WTC11 (cell line): ENCODE measurements at regions not wholly inside any gene's neighbourhood (a gene's known extent, or its start where the extent isn't known, plus 50 kb on each side); places are given as distances from the start of the nearest gene placed in this dataset.

Experiments
- ATAC-seq: fragments of 200-7000 bp; cut with Tn5 transposase; 2 replicates; pipeline ENCODE4 v1.10.0; 2021; ENCODE audit warnings: mild to moderate bottlenecking, moderate library complexity
- CTCF ChIA-PET: fragments of 300-600 bp; sonication (Branson Sonifier 250); formaldehyde crosslinking; loops from one replicate; lab custom pipeline; 2021; ENCODE audit warnings: antibody characterized with exemption; lab: Charles Lee
- POLR2A ChIA-PET: fragments of 350-600 bp; sonication (Branson Sonifier 250); formaldehyde crosslinking; loops from one replicate; lab custom pipeline; 2021; ENCODE audit warnings: antibody characterized with exemption; lab: Charles Lee
- DNase-seq: peaks from one replicate; pipeline ENCODE4 v3.0.0; 2021; ENCODE audit warnings: low spot score
- H3K27ac Mint-ChIP-seq: 2 replicates; pipeline ENCODE4 v1.8.0; 2021; ENCODE audit warnings: mixed read lengths
- H3K27me3 Mint-ChIP-seq: 2 replicates; pipeline ENCODE4 v1.8.0; 2021; ENCODE audit warnings: low read depth, mild to moderate bottlenecking, moderate library complexity, mixed read lengths
- H3K36me3 Mint-ChIP-seq: 2 replicates; pipeline ENCODE4 v1.8.0; 2021; ENCODE audit warnings: mixed read lengths
- H3K4me1 Mint-ChIP-seq: 2 replicates; pipeline ENCODE4 v1.8.0; 2022; ENCODE audit warnings: mixed read lengths
- H3K4me3 Mint-ChIP-seq: 2 replicates; pipeline ENCODE4 v1.8.0; 2021; ENCODE audit warnings: mild to moderate bottlenecking, moderate library complexity, mixed read lengths
- H3K9me3 Mint-ChIP-seq: 2 replicates; pipeline ENCODE4 v1.8.0; 2021; ENCODE audit warnings: mixed read lengths
- CBFB ChIP-seq: sonication (generic); formaldehyde crosslinking; IDR thresholded peaks from 2 replicates; pipeline ENCODE4 v1.8.1; 2022; ENCODE audit warnings: mild to moderate bottlenecking, low read depth, missing genetic modification reagents
- CREM ChIP-seq: sonication (generic); formaldehyde crosslinking; IDR thresholded peaks from 2 replicates; pipeline ENCODE4 v1.8.1; 2022; ENCODE audit warnings: mild to moderate bottlenecking, missing genetic modification reagents, moderate library complexity
- ELF4 ChIP-seq: sonication (generic); formaldehyde crosslinking; IDR thresholded peaks from 2 replicates; pipeline ENCODE4 v1.8.1; 2022; ENCODE audit warnings: low read depth, mild to moderate bottlenecking, moderate library complexity, missing genetic modification reagents
- HMGXB4 ChIP-seq: sonication (generic); formaldehyde crosslinking; IDR thresholded peaks from 2 replicates; pipeline ENCODE4 v1.8.1; 2023; ENCODE audit warnings: mild to moderate bottlenecking, moderate library complexity, missing genetic modification reagents
- JUN ChIP-seq: sonication (generic); formaldehyde crosslinking; IDR thresholded peaks from 2 replicates; pipeline ENCODE4 v1.8.0; 2023; ENCODE audit warnings: mild to moderate bottlenecking, missing genetic modification reagents
- MXD4 ChIP-seq: fragments of 250-450 bp; sonication (Bioruptor Pico); IDR thresholded peaks from 2 replicates; pipeline ENCODE4 v1.8.0; 2021; ENCODE audit warnings: mild to moderate bottlenecking, moderate library complexity, borderline replicate concordance
- OVOL2 ChIP-seq: fragments of 250-450 bp; sonication (Bioruptor Pico); IDR thresholded peaks from 2 replicates; pipeline ENCODE4 v1.9.0; 2021; ENCODE audit warnings: mild to moderate bottlenecking, borderline replicate concordance
- TEAD1 ChIP-seq: sonication (generic); formaldehyde crosslinking; IDR thresholded peaks from 2 replicates; pipeline ENCODE4 v1.8.0; 2022; ENCODE audit warnings: mild to moderate bottlenecking, missing genetic modification reagents
- USF2 ChIP-seq: sonication (generic); formaldehyde crosslinking; IDR thresholded peaks from 2 replicates; pipeline ENCODE4 v1.8.1; 2023; ENCODE audit warnings: mild to moderate bottlenecking, missing genetic modification reagents, moderate library complexity
- ZNF281 ChIP-seq: sonication (generic); formaldehyde crosslinking; IDR thresholded peaks from 2 replicates; pipeline ENCODE4 v1.8.0; 2023; ENCODE audit warnings: mild to moderate bottlenecking, missing genetic modification reagents
- ZNF416 ChIP-seq: fragments of 250-450 bp; sonication (Bioruptor Pico); IDR thresholded peaks from 2 replicates; pipeline ENCODE4 v1.9.0; 2021; ENCODE audit warnings: mild to moderate bottlenecking, inconsistent platforms
- ZSCAN18 ChIP-seq: fragments of 250-450 bp; sonication (Bioruptor Pico); IDR thresholded peaks from 2 replicates; pipeline ENCODE4 v2.1.2; 2022; ENCODE audit warnings: mild to moderate bottlenecking, moderate library complexity
- TF ChIP-seq, protein P1 (sequence below): fragments of 250-450 bp; sonication (Bioruptor Pico); IDR thresholded peaks from 2 replicates; pipeline ENCODE4 v1.9.0; 2021; ENCODE audit warnings: mild to moderate bottlenecking
- TF ChIP-seq, protein P2 (sequence below): sonication (generic); formaldehyde crosslinking; IDR thresholded peaks from 2 replicates; pipeline ENCODE4 v1.8.1; 2022; ENCODE audit warnings: mild to moderate bottlenecking, moderate library complexity, missing genetic modification reagents

DNA sequence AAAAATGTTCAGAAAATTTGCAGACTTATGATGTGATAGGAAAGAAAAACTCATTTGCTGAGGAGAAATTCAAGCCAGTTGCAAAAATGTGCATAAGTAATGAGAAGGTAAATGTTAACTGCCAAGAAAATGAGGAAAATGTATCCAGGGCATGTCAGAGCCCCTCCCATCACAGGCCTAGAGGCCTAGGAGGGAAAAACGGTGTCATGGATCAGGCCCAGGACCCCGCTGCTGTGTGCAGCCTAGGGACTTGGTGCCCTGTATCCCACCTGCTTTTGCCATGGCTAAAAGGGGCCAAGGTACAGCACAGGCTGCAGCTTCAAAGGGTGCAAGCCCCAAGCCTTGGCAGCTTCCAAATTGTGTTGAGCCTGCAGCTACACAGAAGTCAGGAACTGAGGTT, 214.0 kb upstream of the ADGRL4 start (continued):
- TF ChIP-seq CBFB (CRISPR knock-in tag) (no peak), TEAD1 (CRISPR knock-in tag) (no peak), USF2 (CRISPR knock-in tag) (no peak), ZNF416 (CRISPR knock-in tag) (no peak)
- TF ChIP-seq, protein P1, sequence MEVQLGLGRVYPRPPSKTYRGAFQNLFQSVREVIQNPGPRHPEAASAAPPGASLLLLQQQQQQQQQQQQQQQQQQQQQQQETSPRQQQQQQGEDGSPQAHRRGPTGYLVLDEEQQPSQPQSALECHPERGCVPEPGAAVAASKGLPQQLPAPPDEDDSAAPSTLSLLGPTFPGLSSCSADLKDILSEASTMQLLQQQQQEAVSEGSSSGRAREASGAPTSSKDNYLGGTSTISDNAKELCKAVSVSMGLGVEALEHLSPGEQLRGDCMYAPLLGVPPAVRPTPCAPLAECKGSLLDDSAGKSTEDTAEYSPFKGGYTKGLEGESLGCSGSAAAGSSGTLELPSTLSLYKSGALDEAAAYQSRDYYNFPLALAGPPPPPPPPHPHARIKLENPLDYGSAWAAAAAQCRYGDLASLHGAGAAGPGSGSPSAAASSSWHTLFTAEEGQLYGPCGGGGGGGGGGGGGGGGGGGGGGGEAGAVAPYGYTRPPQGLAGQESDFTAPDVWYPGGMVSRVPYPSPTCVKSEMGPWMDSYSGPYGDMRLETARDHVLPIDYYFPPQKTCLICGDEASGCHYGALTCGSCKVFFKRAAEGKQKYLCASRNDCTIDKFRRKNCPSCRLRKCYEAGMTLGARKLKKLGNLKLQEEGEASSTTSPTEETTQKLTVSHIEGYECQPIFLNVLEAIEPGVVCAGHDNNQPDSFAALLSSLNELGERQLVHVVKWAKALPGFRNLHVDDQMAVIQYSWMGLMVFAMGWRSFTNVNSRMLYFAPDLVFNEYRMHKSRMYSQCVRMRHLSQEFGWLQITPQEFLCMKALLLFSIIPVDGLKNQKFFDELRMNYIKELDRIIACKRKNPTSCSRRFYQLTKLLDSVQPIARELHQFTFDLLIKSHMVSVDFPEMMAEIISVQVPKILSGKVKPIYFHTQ (CRISPR knock-in tag) = no peak

GRCh38 chr1:79215311-79215710, 208.8 kb upstream of the ADGRL4 start:
- ATAC-seq = no peak
- H3K27ac Mint-ChIP-seq = no peak overlapping the region
- TF ChIP-seq ELF4 (CRISPR knock-in tag) (no peak), CREM (CRISPR knock-in tag) (no peak), HMGXB4 (CRISPR knock-in tag) (no peak), ZSCAN18 (CRISPR knock-in tag) (no peak), ZNF416 (CRISPR knock-in tag) (no peak), ZNF281 (CRISPR knock-in tag) (no peak), JUN (CRISPR knock-in tag) (no peak), OVOL2 (CRISPR knock-in tag) (no peak), MXD4 (CRISPR knock-in tag) (no peak)
- TF ChIP-seq, protein P2, sequence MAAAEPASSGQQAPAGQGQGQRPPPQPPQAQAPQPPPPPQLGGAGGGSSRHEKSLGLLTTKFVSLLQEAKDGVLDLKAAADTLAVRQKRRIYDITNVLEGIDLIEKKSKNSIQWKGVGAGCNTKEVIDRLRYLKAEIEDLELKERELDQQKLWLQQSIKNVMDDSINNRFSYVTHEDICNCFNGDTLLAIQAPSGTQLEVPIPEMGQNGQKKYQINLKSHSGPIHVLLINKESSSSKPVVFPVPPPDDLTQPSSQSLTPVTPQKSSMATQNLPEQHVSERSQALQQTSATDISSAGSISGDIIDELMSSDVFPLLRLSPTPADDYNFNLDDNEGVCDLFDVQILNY (CRISPR knock-in tag) = no peak
- H3K4me1 Mint-ChIP-seq = no peaks in the 10 kb centered on the region
- CTCF ChIA-PET = no interaction called here
- DNase-seq = no peak
- peaks cover 6% of the 10 kb centered on the region for H3K36me3 Mint-ChIP-seq
- H3K4me3 Mint-ChIP-seq = no peak overlapping the region
- POLR2A ChIA-PET = no interaction called here
- no peaks in the 10 kb centered on the region for H3K27me3 Mint-ChIP-seq
- H3K9me3 Mint-ChIP-seq = peaks cover 15% of the 10 kb centered on the region
